ENCODE measurements at regions not wholly inside any gene's neighbourhood (a gene's known extent, or its start where the extent isn't known, plus 50 kb on each side); places are given as distances from the start of the nearest gene placed in this dataset.
"Not testable (repeated sequence)": the region's sequence is repeated elsewhere in the genome, so short reads cannot be mapped to it uniquely, and the experiment has no call there.

GRCh38 chr4:170226288-170226687 lies 136.5 kb upstream of the AADAT start:
- DNase-seq (ENCODE audit: low read depth in 2 of 3, low spot score in 1 of 3) = no peak

GRCh38 chr4:170214731-170215130 lies 125.0 kb upstream of the AADAT start:
- no peak for DNase-seq (ENCODE audit: low read depth in 2 of 3, low spot score in 1 of 3)

- DNase-seq (ENCODE audit: low read depth in 2 of 3, low spot score in 1 of 3) = no peak
Observed at GRCh38 chr4:170214101-170214500, 124.3 kb upstream of the AADAT start.

DNA sequence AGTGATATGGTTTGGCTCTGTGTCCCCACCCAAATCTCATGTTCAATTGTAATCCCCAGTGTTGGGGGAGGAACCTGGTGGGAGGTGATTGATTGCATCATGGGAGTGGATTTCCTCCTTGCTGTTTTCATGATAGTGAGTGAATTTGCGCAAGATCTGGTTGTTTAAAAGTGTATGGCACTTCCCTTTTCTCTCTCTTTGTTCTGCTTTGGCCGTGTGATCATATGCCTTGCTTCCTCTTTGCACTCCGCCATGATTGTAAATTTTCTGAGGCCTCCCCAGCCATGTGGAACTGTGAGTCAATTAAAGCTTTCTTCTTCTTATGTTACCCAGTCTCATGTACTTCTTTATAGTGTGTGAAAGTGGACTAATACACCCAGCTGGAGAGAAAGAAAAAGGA lies 113.0 kb upstream of the AADAT start:
- DNase-seq (ENCODE audit: low read depth in 2 of 3, low spot score in 1 of 3) = no peak

DNA sequence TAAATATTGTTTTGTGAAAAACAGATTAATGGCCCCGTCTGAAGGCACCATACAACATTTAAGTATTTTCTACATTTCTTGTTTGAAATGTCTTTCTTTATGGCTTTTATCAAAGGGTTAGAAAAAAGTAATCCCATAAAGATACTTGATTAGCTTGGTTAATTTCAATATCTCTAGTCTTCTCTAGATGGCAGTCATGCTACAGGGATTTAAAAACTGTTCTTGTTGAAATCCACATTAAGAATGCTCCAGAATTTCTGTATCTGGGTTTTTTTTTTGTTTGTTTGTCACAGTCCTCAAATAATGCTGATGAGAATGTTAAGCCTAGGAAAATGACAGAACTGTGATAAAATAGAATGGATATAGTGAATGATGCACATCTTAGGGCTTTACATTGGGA lies 109.0 kb upstream of the AADAT start:
- DNase-seq (ENCODE audit: low read depth in 2 of 3, low spot score in 1 of 3) = no peak

DNA sequence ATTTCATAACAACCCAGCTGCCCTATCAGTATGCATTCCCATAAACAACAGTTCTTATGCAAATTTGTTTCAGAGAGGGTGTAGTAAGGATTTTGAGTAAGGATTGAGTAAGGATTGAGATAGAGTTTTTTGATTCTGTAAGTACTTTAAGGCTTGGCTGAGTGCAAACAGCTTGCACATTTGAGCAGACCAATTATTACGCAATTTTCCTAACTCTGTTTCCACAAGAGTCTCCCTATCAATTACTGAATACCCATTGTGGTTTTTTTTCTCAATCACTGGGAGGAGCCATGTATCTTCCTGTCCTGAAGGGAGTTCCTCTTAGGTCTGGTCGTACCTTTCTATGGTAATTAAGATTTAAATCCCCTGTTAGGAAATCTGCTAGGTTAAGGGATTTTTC lies 105.0 kb upstream of the AADAT start:
- not testable (repeated sequence) for DNase-seq (ENCODE audit: low read depth in 2 of 3, low spot score in 1 of 3)

DNA sequence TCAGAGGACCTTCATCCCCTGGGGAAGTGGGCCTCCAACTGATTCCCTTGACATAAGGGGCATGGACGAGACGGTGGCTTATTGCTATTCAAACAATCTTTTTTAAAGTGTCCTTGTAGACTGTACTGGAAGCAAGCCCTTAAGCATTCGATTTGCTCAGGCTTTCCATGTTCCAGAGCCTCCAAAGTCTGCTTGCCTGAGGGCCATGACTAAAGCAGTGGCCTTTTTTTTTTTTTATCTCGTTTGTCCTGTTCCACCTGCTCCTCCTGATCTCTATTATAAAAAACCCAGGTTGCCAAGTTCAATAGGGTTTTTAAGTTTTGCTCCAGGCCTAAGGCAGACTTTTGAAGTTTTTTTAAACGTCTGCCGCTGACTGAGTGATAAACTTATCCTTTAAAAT lies 103.7 kb upstream of the AADAT start:
- DNase-seq (ENCODE audit: low read depth in 2 of 3, low spot score in 1 of 3) = no peak

GRCh38 chr4:170190265-170190664 lies 100.5 kb upstream of the AADAT start:
- DNase-seq (ENCODE audit: low read depth in 2 of 3, low spot score in 1 of 3) = no peak

GRCh38 chr4:170170861-170171260 lies 81.1 kb upstream of the AADAT start:
- DNase-seq (ENCODE audit: low read depth in 2 of 3, low spot score in 1 of 3) = no peak

GRCh38 chr4:170169699-170170098 lies 79.9 kb upstream of the AADAT start:
- no peak for DNase-seq (ENCODE audit: low read depth in 2 of 3, low spot score in 1 of 3)

- DNase-seq (ENCODE audit: low read depth in 2 of 3, low spot score in 1 of 3) = no peak
Observed at GRCh38 chr4:170167678-170168077, 77.9 kb upstream of the AADAT start.

GRCh38 chr4:170166193-170166592 lies 76.4 kb upstream of the AADAT start:
- DNase-seq (ENCODE audit: low read depth in 2 of 3, low spot score in 1 of 3) = not testable (repeated sequence)

- DNase-seq (ENCODE audit: low read depth in 2 of 3, low spot score in 1 of 3) = no peak
Observed at GRCh38 chr4:170162416-170162815, 72.7 kb upstream of the AADAT start.

GRCh38 chr4:170157670-170158069 lies 67.9 kb upstream of the AADAT start:
- no peak for DNase-seq (ENCODE audit: low read depth in 2 of 3, low spot score in 1 of 3)

DNA sequence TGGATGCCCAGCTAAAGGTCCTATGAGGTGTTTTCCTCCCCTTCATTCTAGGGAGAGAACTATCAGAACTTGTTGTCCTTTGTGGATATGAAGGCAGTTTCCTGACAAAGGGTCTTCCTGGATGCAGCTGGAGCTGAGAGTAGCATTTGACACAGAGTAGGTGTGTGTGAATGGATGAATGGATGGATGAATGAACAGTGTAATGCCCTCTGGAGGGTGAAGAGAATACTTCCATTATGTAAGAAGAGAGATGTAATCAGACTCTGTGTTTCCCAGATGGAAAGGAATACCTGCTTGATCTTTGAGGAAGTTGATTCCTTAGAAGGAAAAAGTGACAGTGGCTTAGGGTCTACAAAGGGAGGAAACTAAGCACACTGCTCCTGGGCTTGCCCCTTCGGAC lies 55.4 kb upstream of the AADAT start:
- no peak for DNase-seq (ENCODE audit: low read depth in 2 of 3, low spot score in 1 of 3)

DNA sequence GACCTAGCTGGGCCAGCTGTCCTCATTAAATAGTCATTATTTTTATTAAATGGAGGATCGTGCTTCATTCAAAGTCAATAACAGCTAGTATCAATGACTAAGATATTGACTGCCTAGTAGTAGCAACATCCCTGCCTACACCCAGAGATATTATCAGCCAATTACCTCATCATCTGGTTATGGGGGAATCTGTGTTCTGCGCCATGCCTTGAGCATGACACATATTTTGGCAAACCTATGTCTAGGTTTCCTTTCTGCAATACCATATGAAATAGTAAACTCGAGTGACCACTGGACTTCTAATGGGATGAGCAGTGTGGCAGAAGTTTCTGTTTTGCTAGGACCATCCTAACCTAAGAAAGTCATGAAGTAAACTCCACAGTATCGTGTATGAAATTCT lies 50.0 kb upstream of the AADAT start:
- DNase-seq (ENCODE audit: low read depth in 2 of 3, low spot score in 1 of 3) = no peak
